CD14-positive monocyte (primary cell): ENCODE measurements at regions not wholly inside any gene's neighbourhood (a gene's known extent, or its start where the extent isn't known, plus 50 kb on each side); places are given as distances from the start of the nearest gene placed in this dataset.

Experiments
- DNase-seq, 3 donors: peaks; one replicate each; pipeline ENCODE4 v3.0.0-alpha.2; 2011 to 2022
- H2AFZ ChIP-seq: 2 replicates; pipeline ENCODE4 v1.6.0; 2012; ENCODE audit warnings: mild to moderate bottlenecking, low read depth, low read length, inconsistent platforms; ENCODE audit not compliant: insufficient read depth, poor library complexity, severe bottlenecking
- H3K27ac ChIP-seq, 2 donors: 1 replicate in 1 of 2; 2 replicates in 1 of 2; pipeline ENCODE4 v1.5.1; 2012 to 2013; ENCODE audit warnings: low read length in 2 of 2, control low read depth in 1 of 2, inconsistent platforms in 1 of 2, low read depth in 1 of 2, mild to moderate bottlenecking in 1 of 2
- H3K27me3 ChIP-seq, 2 donors: one replicate each; pipeline versions ENCODE4 v1.6.0 to v1.6.1; 2011 to 2013; ENCODE audit warnings: low read length in 2 of 2; ENCODE audit not compliant: control insufficient read depth in 2 of 2, insufficient read depth in 2 of 2
- H3K36me3 ChIP-seq, 2 donors: replicated peaks in 1 of 2; 1 replicate in 1 of 2; 2 replicates in 1 of 2; pipeline versions ENCODE4 v1.5.1 to v1.6.1; 2012 to 2013; ENCODE audit warnings: low read length in 2 of 2, control low read depth in 1 of 2, inconsistent platforms in 1 of 2, mild to moderate bottlenecking in 1 of 2; ENCODE audit not compliant: insufficient read depth in 2 of 2, control insufficient read depth in 1 of 2
- H3K4me1 ChIP-seq, 2 donors: 1 replicate in 1 of 2; 2 replicates in 1 of 2; pipeline versions ENCODE4 v1.5.1 to v1.6.1; 2012 to 2013; ENCODE audit warnings: low read length in 2 of 2, control low read depth in 1 of 2, inconsistent platforms in 1 of 2, mild to moderate bottlenecking in 1 of 2, moderate library complexity in 1 of 2; ENCODE audit not compliant: insufficient read depth in 2 of 2, control insufficient read depth in 1 of 2
- H3K4me2 ChIP-seq: replicated peaks from 2 replicates; pipeline ENCODE3; 2012; ENCODE audit warnings: low read length, moderate library complexity, mild to moderate bottlenecking; ENCODE audit not compliant: poor library complexity, severe bottlenecking; ENCODE audit errors: extremely low read depth
- H3K4me3 ChIP-seq, 3 experiments: fragments of 200-600 bp in 1 of 3; sonication (generic) in 1 of 3; replicated peaks in 1 of 3; 1 replicate in 2 of 3; 2 replicates in 1 of 3; pipeline ENCODE4 v1.5.1; 2011 to 2013; ENCODE audit warnings: low read length in 3 of 3, mild to moderate bottlenecking in 3 of 3, control low read depth in 2 of 3, low read depth in 2 of 3, inconsistent platforms in 1 of 3, moderate library complexity in 1 of 3
- H3K79me2 ChIP-seq: 2 replicates; pipeline ENCODE4 v1.6.0; 2012; ENCODE audit warnings: mild to moderate bottlenecking, control low read depth, inconsistent platforms, low read length, moderate library complexity; ENCODE audit not compliant: insufficient read depth
- H3K9ac ChIP-seq: 2 replicates; pipeline ENCODE4 v1.6.0; 2017; ENCODE audit warnings: low read length, mild to moderate bottlenecking; ENCODE audit not compliant: insufficient read depth, poor library complexity, severe bottlenecking
- H3K9me3 ChIP-seq, 2 donors: replicated peaks in 1 of 2; 1 replicate in 1 of 2; 2 replicates in 1 of 2; pipeline versions ENCODE4 v1.5.1 to v1.6.1; 2012 to 2013; ENCODE audit warnings: low read length in 2 of 2, control low read depth in 1 of 2; ENCODE audit not compliant: control insufficient read depth in 1 of 2, insufficient read depth in 1 of 2
- H4K20me1 ChIP-seq: 2 replicates; pipeline ENCODE4 v1.6.0; 2012; ENCODE audit warnings: mild to moderate bottlenecking, low read length, control low read depth, moderate library complexity; ENCODE audit not compliant: insufficient read depth
- H3K27ac Mint-ChIP-seq, 7 donors: one replicate each; pipeline ENCODE4 v1.8.0; 2020; ENCODE audit warnings: mild to moderate bottlenecking in 7 of 7, mixed read lengths in 7 of 7, moderate library complexity in 6 of 7, inconsistent platforms in 2 of 7
- H3K27me3 Mint-ChIP-seq, 3 donors: one replicate each; pipeline ENCODE4 v1.8.0; 2021 to 2022; ENCODE audit warnings: low read depth in 3 of 3, mild to moderate bottlenecking in 3 of 3, mixed read lengths in 3 of 3, moderate library complexity in 3 of 3, inconsistent platforms in 1 of 3
- H3K36me3 Mint-ChIP-seq, 2 donors: one replicate each; pipeline ENCODE4 v1.8.0; 2020; ENCODE audit warnings: mixed read lengths in 2 of 2, inconsistent platforms in 1 of 2, mild to moderate bottlenecking in 1 of 2
- H3K4me1 Mint-ChIP-seq: one replicate; pipeline ENCODE4 v1.8.0; 2020; ENCODE audit warnings: mild to moderate bottlenecking, mixed read lengths
- H3K4me3 Mint-ChIP-seq, 2 donors: one replicate each; pipeline ENCODE4 v1.8.0; 2020; ENCODE audit warnings: mild to moderate bottlenecking in 2 of 2, mixed read lengths in 2 of 2, moderate library complexity in 1 of 2
- H3K9me3 Mint-ChIP-seq, 7 donors: one replicate each; pipeline ENCODE4 v1.8.0; 2020 to 2022; ENCODE audit warnings: mixed read lengths in 7 of 7, mild to moderate bottlenecking in 6 of 7, moderate library complexity in 6 of 7, inconsistent platforms in 2 of 7
- WGBS: methylation state at CpG from one replicate; pipeline ENCODE4 v1.1.5; 2013; ENCODE audit warnings: missing lambda C conversion rate; ENCODE audit not compliant: insufficient coverage; 5-methylcytosine and 5-hydroxymethylcytosine counted together
- intact Hi-C, 2 donors: fragments of 100-400 bp; cut with micrococcal nuclease; formaldehyde crosslinking; loops; one replicate each; pipeline versions ENCODE4 v1.15.0 to v1.15.1; 2023
- TF ChIP-seq, protein P1 (sequence below): fragments of 200-600 bp; IDR thresholded peaks from one replicate; pipeline ENCODE4 v1.8.0; 2022; ENCODE audit warnings: antibody characterized with exemption, mild to moderate bottlenecking

DNA sequence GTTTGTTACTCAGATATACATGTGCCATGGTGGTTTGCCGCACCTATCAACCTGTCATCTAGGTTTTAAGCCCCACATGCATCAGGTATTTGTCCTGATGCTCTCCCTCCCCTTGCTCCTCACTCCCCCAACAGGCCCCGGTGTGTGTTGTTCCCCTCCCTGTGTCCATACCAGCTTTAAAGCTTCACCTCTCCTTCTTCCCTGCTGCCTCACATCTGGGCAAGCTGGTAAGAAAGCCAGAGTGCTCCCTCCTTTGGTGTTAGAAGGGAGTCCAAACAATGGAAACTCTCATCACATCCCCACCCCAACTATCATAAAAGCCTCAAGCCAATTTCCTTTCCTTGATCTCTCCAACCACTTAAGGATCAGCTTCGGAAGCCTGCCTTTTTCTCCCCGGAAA, 1115.6 kb upstream of the GOT2 start:
- Histone ChIP-seq H3K27ac (no peak overlapping the region), H3K27me3 (no peaks in the 10 kb centered on the region), H3K4me2 (no peak overlapping the region), H3K4me3 (no peak overlapping the region), H3K79me2 (no peaks in the 10 kb centered on the region), H4K20me1 (no peaks in the 10 kb centered on the region), H3K9ac (no peak overlapping the region), H2AFZ (no peak overlapping the region), H3K4me1 (no peaks in the 10 kb centered on the region), H3K9me3 (peaks cover 0 to 1% of the 10 kb centered on the region in 2 donors), H3K36me3 (no peaks in the 10 kb centered on the region)
- peaks cover 0 to 4% (median 2%) of the 10 kb centered on the region in 7 donors for H3K9me3 Mint-ChIP-seq
- intact Hi-C loops = no loop called here
- H3K36me3 Mint-ChIP-seq = no peaks in the 10 kb centered on the region
- no peak overlapping the region for H3K4me3 Mint-ChIP-seq
- WGBS = 80% methylated on average over 1 of the region's 4 CpGs
- H3K4me1 Mint-ChIP-seq = no peaks in the 10 kb centered on the region
- peaks cover 0 to 1% (median 0%) of the 10 kb centered on the region in 3 donors for H3K27me3 Mint-ChIP-seq
- no peak overlapping the region for H3K27ac Mint-ChIP-seq
- TF ChIP-seq, protein P1, sequence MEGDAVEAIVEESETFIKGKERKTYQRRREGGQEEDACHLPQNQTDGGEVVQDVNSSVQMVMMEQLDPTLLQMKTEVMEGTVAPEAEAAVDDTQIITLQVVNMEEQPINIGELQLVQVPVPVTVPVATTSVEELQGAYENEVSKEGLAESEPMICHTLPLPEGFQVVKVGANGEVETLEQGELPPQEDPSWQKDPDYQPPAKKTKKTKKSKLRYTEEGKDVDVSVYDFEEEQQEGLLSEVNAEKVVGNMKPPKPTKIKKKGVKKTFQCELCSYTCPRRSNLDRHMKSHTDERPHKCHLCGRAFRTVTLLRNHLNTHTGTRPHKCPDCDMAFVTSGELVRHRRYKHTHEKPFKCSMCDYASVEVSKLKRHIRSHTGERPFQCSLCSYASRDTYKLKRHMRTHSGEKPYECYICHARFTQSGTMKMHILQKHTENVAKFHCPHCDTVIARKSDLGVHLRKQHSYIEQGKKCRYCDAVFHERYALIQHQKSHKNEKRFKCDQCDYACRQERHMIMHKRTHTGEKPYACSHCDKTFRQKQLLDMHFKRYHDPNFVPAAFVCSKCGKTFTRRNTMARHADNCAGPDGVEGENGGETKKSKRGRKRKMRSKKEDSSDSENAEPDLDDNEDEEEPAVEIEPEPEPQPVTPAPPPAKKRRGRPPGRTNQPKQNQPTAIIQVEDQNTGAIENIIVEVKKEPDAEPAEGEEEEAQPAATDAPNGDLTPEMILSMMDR = no peak
- DNase-seq = no peak

- H2AFZ ChIP-seq = no peak overlapping the region
- intact Hi-C loops = no loop called here
- TF ChIP-seq, protein P1 = no peak
Observed at GRCh38 chr16:59848296-59848695, 1114.2 kb upstream of the GOT2 start.

More at GRCh38 chr16:59848296-59848695, 1114.2 kb upstream of the GOT2 start:
- Mint-ChIP-seq H3K27me3 (peaks cover 0 to 1% (median 0%) of the 10 kb centered on the region in 3 donors), H3K9me3 (peaks cover 0 to 6% (median 4%) of the 10 kb centered on the region in 7 donors), H3K27ac (no peak overlapping the region), H3K4me3 (no peak overlapping the region), H3K36me3 (no peaks in the 10 kb centered on the region), H3K4me1 (no peaks in the 10 kb centered on the region)
- no peak overlapping the region for H3K4me3 ChIP-seq
- H3K4me2 ChIP-seq = no peak overlapping the region
- no peaks in the 10 kb centered on the region for H3K36me3 ChIP-seq
- no peaks in the 10 kb centered on the region for H3K4me1 ChIP-seq
- H3K27me3 ChIP-seq = no peaks in the 10 kb centered on the region
- no peak overlapping the region for H3K27ac ChIP-seq
- no peak overlapping the region for H3K9ac ChIP-seq
- peaks cover 5% of the 10 kb centered on the region in 2 donors for H3K9me3 ChIP-seq
- H3K79me2 ChIP-seq = no peaks in the 10 kb centered on the region
- no peaks in the 10 kb centered on the region for H4K20me1 ChIP-seq
- no peak for DNase-seq
